Left lobe of liver (tissue), 2 donors: ENCODE measurements at regions not wholly inside any gene's neighbourhood (a gene's known extent, or its start where the extent isn't known, plus 50 kb on each side); places are given as distances from the start of the nearest gene placed in this dataset.
A peak's percentile ranks its signal among the peaks of the same experiment; 100 is the strongest.
"Not testable (repeated sequence)": the region's sequence is repeated elsewhere in the genome, so short reads cannot be mapped to it uniquely, and the experiment has no call there.

ENCODE experiments used
- ATAC-seq: fragments of 200-7000 bp; cut with Tn5 transposase; one replicate; pipeline ENCODE4 v1.9.1; 2020; ENCODE audit warnings: mild to moderate bottlenecking, moderate library complexity
- DNase-seq: peaks from one replicate; pipeline ENCODE4 v3.0.0-alpha.2; 2020; ENCODE audit warnings: low spot score
- donor health status: DM: no; HTN: no; CAD: no; lungs with moderate emphysema.
- donor health status: DM: no; HTN: yes; CAD: no.

GRCh38 chr12:92987362-92987761 lies 58.3 kb upstream of the EEA1 start:
- no peak for DNase-seq
- ATAC-seq: peak; percentile 95

DNA sequence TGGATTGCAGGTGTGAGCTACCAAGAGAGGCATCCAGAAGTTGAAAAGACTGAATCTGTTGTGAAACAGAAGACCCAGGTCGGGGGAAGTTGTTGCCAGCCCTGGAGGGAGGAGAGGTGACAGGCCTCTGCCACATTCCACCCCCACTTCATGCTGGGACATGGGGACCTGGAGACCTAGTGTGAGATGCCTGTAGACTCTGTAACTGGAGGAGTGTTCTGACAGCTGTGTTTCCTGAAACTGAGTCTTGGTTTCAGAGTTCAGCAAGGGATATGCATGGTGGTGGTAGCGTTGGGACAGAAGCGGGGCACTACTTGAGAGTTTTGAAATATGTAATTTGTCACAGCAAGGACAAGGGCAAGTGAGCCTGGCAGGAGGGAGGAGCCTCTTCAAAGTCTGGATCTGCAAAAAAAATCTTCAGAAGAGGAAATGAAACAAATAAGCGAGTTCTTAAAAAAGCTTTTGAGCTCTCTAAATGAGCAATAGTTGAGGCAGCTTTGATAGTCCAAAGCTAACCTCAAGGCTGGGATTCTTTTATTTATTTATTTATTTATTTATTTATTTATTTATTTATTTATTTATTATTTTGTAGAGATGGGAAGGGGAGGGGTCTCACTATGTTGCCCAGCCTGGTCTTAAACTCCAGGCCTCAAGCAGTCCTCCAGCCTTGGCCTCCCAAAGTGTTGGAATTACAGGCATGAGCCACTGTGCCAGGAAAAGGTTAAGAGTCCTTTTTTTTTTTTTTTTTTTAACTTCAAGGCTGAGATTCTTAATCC lies 58.9 kb upstream of the EEA1 start:
- DNase-seq (no peak), ATAC-seq (peak; percentile 52)

- DNase-seq (no peak), ATAC-seq (peak; percentile 65)
These were observed 59.6 kb upstream of the EEA1 start for GRCh38 chr12:92988622-92989130.

GRCh38 chr12:92989715-92990484 lies 60.8 kb upstream of the EEA1 start:
- ATAC-seq (no peak), DNase-seq (no peak)

GRCh38 chr12:92991134-92991533 lies 62.0 kb upstream of the EEA1 start:
- ATAC-seq: no peak
- no peak for DNase-seq

- DNase-seq: no peak
- no peak for ATAC-seq
These were observed 62.9 kb upstream of the EEA1 start for GRCh38 chr12:92992041-92992440.

- ATAC-seq (no peak), DNase-seq (no peak)
These were observed 64.2 kb upstream of the EEA1 start for GRCh38 chr12:92993259-92993658.

- DNase-seq: no peak
- ATAC-seq: no peak
These were observed 66.3 kb upstream of the EEA1 start for GRCh38 chr12:92995258-92995903.

DNA sequence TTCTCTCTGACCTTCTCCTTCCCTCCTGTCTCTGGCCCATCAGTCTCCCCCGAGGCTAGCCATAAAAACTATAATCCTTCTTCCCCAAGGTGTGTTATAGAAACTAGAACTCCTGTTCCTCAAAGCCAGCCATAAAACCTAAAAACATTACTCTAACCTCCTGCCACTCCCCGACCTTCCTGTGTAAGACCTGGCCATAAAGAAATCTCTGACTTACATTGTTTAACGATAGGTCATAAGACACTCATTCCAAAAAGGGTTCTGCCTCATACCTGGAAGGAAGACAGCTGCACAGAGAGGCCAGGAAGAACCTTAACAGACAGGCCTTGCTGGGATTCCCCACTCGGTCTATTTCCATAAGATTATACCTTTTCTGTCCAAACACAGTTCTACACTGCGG lies 70.9 kb upstream of the EEA1 start:
- ATAC-seq (no peak), DNase-seq (no peak)

DNA sequence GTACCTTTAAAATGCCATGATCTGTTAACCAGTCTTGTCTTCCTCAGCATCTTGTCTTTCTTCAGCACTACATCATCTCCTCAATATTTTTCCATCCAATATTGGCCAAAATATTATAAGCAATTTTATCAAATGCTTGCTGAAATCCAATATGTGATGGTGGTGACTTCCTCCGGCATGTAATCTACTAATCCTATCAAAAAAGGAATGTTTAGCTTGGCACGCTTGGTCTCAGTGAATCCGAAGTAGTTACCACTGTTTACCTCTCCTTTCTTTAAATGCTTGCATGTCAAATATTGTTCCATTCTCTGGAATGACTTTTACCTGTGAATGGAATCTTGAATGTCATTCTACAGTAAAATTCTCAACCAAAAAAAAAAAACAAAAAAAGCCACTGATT lies 72.3 kb upstream of the EEA1 start:
- no peak for DNase-seq
- no peak for ATAC-seq

- ATAC-seq: peak; percentile 48
- DNase-seq: no peak
These were observed 73.4 kb upstream of the EEA1 start for GRCh38 chr12:93002293-93003054.

DNA sequence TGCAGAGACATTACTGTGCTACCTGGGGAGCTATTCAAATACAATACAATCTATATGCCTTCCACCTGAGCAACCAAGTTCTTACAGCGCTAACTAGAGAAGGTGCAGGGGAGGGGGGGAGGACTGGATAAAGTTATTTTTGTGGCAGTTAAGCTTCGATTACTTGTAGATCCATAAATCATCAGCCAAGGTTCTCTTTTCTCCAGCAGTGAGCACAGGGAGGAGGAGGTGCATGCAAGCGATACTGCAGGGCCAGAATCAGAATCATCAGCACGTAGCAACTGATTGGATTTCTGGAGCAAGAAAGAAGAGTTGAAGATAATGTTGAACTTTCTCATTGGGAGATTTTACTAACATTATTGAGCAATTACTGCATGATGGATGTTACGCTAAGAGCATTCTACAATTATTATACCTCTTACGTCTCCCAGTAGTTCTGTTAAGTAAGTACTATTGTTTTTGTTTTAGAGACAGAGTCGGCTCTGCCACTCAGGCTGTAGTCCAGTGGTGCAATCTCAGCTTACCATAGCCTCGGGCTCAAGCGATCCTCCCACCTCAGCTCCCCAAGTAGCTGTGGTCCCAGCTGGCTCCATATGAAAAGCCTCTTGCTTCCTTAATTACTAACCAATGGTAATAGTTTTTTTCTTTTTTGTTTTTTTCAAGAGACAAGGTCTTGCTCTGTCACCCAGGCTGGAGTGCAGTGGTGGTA lies 74.6 kb upstream of the EEA1 start:
- no peak for DNase-seq
- ATAC-seq: no peak

- ATAC-seq (no peak), DNase-seq (no peak)
These were observed 76.9 kb upstream of the EEA1 start for GRCh38 chr12:93005928-93006392.

GRCh38 chr12:93006471-93007208 lies 77.5 kb upstream of the EEA1 start:
- ATAC-seq (no peak), DNase-seq (no peak)

GRCh38 chr12:93007544-93007943 lies 78.4 kb upstream of the EEA1 start:
- ATAC-seq (no peak), DNase-seq (no peak)

DNA sequence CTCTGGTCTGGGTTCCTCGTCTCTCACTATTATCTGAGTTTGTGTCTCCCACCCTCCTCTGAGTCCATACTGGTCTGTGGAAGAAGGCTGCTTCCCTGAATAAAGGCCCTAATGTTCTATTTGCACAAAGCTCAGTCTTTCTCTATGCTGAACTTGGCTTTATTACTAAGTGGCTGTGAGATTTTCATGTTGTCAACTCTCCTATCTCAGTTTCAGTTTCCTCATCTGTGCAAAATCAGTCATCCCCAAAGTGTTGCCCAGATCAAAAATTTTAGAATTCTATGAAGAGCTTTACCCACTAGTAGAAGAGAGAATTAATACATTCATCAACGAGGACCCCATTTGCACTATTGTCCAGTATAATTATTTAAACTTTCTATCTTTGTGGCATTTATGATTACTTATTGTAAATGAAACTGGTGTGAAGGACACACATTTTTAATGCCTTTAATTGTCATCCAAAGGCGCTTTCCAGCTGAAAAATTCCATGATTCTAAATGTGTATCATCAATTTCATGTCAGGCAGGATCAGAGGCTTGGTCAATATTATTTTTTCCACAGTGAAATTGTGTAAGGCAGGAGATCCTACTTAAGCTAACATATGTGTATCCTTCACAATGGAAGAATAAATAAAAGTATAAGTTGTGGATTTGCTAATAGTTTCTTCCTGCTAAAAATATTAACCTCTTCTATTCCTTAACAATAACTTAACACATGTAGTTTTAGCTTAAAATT lies 79.1 kb upstream of the EEA1 start:
- ATAC-seq (no peak), DNase-seq (no peak)

DNA sequence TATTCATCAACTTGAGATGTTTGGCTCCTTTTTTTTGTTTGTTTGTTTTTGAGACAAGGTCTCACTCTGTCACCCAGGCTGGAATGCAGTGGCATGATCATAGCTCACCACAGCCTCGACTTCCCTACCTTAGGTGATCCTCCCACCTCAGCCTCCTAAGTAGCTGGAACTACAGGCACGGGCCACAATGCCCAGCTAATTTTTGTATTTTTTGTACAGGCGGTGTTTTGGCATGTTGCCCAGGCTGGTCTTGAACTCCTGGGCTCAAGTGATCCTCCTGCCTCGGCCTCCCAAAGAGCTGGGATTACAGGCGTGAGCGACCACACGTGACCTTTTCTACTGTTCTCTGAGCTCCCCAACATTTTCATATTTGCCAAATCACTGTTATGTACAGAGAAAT lies 79.8 kb upstream of the EEA1 start:
- not testable (repeated sequence) for ATAC-seq, DNase-seq

- DNase-seq (no peak), ATAC-seq (no peak)
These were observed 80.4 kb upstream of the EEA1 start for GRCh38 chr12:93009533-93009932.

- DNase-seq: no peak
- ATAC-seq: no peak
These were observed 81.4 kb upstream of the EEA1 start for GRCh38 chr12:93010461-93010860.
